BE2C (cell line): ENCODE measurements at regions not wholly inside any gene's neighbourhood (a gene's known extent, or its start where the extent isn't known, plus 50 kb on each side); places are given as distances from the start of the nearest gene placed in this dataset.

ENCODE experiments used
- DNase-seq: peaks from one replicate; pipeline ENCODE4 v3.0.0-alpha.2; 2020
- H3K27me3 ChIP-seq: fragments of 250-450 bp; sonication (Bioruptor Pico); 2 replicates; pipeline ENCODE4 v1.5.1; 2020; ENCODE audit warnings: mild to moderate bottlenecking
- H3K36me3 ChIP-seq: fragments of 250-450 bp; sonication (Bioruptor Pico); 2 replicates; pipeline ENCODE4 v1.5.1; 2020; ENCODE audit warnings: mild to moderate bottlenecking
- H3K4me1 ChIP-seq: fragments of 250-450 bp; sonication (Bioruptor Pico); 2 replicates; pipeline ENCODE4 v1.5.1; 2020
- H3K4me3 ChIP-seq: 2 replicates; pipeline ENCODE4 v1.5.1; 2011; ENCODE audit warnings: low read depth, low read length
- H3K9me3 ChIP-seq: fragments of 250-450 bp; sonication (Bioruptor Pico); 2 replicates; pipeline ENCODE4 v1.5.1; 2020
- CTCF ChIP-seq: IDR thresholded peaks from 2 replicates; pipeline ENCODE4 v1.5.1; 2012; ENCODE audit warnings: mild to moderate bottlenecking, low read depth, low read length

- H3K27me3 ChIP-seq = no peaks in the 10 kb centered on the region
- no peak for DNase-seq
- no peak for TF ChIP-seq CTCF
- H3K36me3 ChIP-seq = no peaks in the 10 kb centered on the region
- H3K4me3 ChIP-seq = no peak overlapping the region
- H3K4me1 ChIP-seq = no peaks in the 10 kb centered on the region
- H3K9me3 ChIP-seq = peaks cover 14% of the 10 kb centered on the region
Observed at GRCh38 chr1:222065234-222065633, 323.3 kb upstream of the DUSP10 start.

- H3K9me3 ChIP-seq = peaks cover 14% of the 10 kb centered on the region
- DNase-seq = peak; percentile 35
- H3K36me3 ChIP-seq = no peaks in the 10 kb centered on the region
- TF ChIP-seq CTCF = no peak
- no peak overlapping the region for H3K4me3 ChIP-seq
- H3K27me3 ChIP-seq = no peaks in the 10 kb centered on the region
- H3K4me1 ChIP-seq = no peaks in the 10 kb centered on the region
Observed at GRCh38 chr1:222064388-222065211, 322.7 kb upstream of the DUSP10 start.

GRCh38 chr1:222062640-222063039 is 320.8 kb upstream of the DUSP10 start:
- Histone ChIP-seq H3K9me3 (peaks cover 14% of the 10 kb centered on the region), H3K36me3 (no peaks in the 10 kb centered on the region), H3K4me3 (no peak overlapping the region), H3K27me3 (no peaks in the 10 kb centered on the region), H3K4me1 (no peaks in the 10 kb centered on the region)
- TF ChIP-seq CTCF = no peak
- DNase-seq = no peak

GRCh38 chr1:222061711-222062359 is 319.9 kb upstream of the DUSP10 start:
- DNase-seq = no peak
- Histone ChIP-seq H3K4me3 (no peak overlapping the region), H3K27me3 (no peaks in the 10 kb centered on the region), H3K9me3 (peaks cover 14% of the 10 kb centered on the region), H3K4me1 (no peaks in the 10 kb centered on the region), H3K36me3 (no peaks in the 10 kb centered on the region)
- TF ChIP-seq CTCF = no peak

- Histone ChIP-seq H3K4me3 (no peak overlapping the region), H3K36me3 (no peaks in the 10 kb centered on the region), H3K27me3 (no peaks in the 10 kb centered on the region), H3K9me3 (peaks cover 11% of the 10 kb centered on the region; the same call in 1 of the 2 replicates), H3K4me1 (no peaks in the 10 kb centered on the region)
- DNase-seq = no peak
- TF ChIP-seq CTCF = no peak
Observed at GRCh38 chr1:222060210-222060916, 318.5 kb upstream of the DUSP10 start.
